GM19025 (cell line): ENCODE measurements at regions not wholly inside any gene's neighbourhood (a gene's known extent, or its start where the extent isn't known, plus 50 kb on each side); places are given as distances from the start of the nearest gene placed in this dataset.
"Not testable (repeated sequence)": the region's sequence is repeated elsewhere in the genome, so short reads cannot be mapped to it uniquely, and the experiment has no call there.

Experiments used
- ATAC-seq: cut with Tn5 transposase; IDR thresholded peaks from one replicate; pipeline ENCODE4 v1.9.1; 2021; ENCODE audit warnings: mild to moderate bottlenecking, low read depth, moderate library complexity; ENCODE audit not compliant: unreplicated experiment

DNA sequence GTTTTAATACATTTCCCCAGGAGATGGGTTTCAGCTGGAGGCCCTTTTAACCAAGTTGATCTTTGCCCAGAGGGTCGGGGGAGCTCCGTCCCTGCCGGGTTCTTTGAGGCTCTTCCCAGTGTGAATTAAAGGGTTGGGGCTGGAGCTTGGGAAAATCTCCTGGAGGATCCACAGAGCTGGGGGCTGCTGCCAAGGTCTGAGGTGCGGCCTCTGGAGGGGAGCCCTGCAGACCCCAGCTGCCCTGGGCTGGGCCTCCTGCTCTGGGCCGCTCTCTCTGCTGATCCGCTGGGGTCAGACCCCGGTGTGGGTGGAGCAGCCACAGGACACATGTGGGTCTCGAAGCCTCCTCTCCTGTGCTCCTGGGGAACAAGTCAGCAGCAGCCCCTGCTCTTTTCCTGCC, 51.4 kb upstream of the SFSWAP start:
- not testable (repeated sequence) for ATAC-seq

DNA sequence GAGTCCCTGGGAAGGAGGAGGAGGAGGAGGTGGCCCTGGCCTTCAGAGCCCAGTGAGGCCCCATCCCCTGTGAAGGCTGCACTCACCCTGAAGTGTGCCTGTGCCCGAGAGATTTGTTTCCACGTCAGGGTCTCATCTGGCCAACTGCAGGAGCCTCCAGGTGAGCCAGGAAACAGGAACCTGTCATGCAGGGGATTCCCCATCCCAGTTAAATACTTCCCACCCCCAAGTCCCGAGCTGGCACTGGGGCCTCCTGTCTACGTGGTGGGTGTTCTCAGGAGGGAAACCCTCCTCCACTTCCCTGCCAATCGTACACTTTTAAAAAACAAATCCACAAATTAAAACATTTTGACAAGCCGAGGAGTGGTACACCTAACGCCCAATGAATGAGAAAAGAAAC, 50.9 kb upstream of the SFSWAP start:
- ATAC-seq, result not testable (repeated sequence)

DNA sequence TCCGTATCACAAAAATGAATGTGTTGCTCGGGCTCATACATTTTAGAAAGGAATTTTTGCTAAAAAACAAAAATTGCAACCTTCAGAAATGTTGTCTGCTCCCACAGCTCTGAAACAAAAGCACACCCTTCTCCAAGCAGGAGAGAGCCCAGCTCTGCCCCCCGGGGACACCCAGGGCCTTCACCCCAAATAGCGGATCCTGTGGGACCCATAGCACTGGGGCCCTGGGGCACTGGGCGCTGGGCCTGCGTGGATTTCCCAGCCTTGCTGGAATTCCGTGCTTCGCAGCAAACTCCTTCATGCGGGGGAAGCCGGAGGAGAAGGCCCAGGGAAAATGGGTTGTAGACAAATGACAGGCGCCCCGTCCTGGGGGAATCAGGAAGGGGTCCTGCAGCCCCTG, 50.5 kb upstream of the SFSWAP start:
- ATAC-seq, result not testable (repeated sequence)
